WERI-Rb-1 (cell line): ENCODE measurements at regions not wholly inside any gene's neighbourhood (a gene's known extent, or its start where the extent isn't known, plus 50 kb on each side); places are given as distances from the start of the nearest gene placed in this dataset.

Experiments
- DNase-seq: peaks from one replicate; pipeline ENCODE4 v3.0.0-alpha.2; 2020
- H3K27ac ChIP-seq: fragments of 250-450 bp; sonication (Bioruptor Pico); 2 replicates; pipeline ENCODE4 v1.5.1; 2020; ENCODE audit warnings: mild to moderate bottlenecking, moderate library complexity
- H3K27me3 ChIP-seq: fragments of 250-450 bp; sonication (Bioruptor Pico); 2 replicates; pipeline ENCODE4 v1.5.1; 2021; ENCODE audit warnings: mild to moderate bottlenecking, low read depth, moderate library complexity; ENCODE audit not compliant: insufficient read depth, severe bottlenecking
- H3K36me3 ChIP-seq: fragments of 250-450 bp; sonication (Bioruptor Pico); 2 replicates; pipeline ENCODE4 v1.5.1; 2020; ENCODE audit warnings: mild to moderate bottlenecking, moderate library complexity
- H3K4me3 ChIP-seq: 2 replicates; pipeline ENCODE4 v1.5.1; 2011; ENCODE audit warnings: low read depth, mild to moderate bottlenecking, control low read depth, low read length
- H3K9me3 ChIP-seq: fragments of 250-450 bp; sonication (Bioruptor Pico); 2 replicates; pipeline ENCODE4 v1.5.1; 2021; ENCODE audit warnings: mild to moderate bottlenecking, moderate library complexity; ENCODE audit not compliant: severe bottlenecking
- TF ChIP-seq, protein P1 (sequence below): IDR thresholded peaks from 2 replicates; pipeline ENCODE4 v1.5.1; 2011; ENCODE audit warnings: low read depth, mild to moderate bottlenecking, control low read depth, inconsistent platforms, low read length

DNA sequence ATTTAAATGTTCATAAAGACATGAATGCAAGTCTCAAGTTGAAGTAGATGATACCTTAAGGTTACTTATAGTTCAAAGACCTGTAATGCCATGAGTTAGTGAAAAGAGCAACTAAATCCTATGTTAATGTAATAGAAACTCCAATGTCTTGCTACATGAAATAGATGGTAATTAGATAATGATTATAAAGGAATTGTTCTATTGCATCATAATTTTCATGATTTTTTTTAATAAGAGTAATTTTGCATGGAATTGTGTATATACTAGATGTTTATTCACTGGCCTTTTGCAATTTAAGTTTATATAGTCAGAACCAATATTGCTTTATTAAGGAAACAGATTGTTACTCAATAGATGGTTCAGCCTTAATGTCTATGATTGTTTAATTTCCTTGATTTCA lies 115.5 kb upstream of the SYT10 start:
- Histone ChIP-seq H3K27ac (no peak overlapping the region), H3K9me3 (no peaks in the 10 kb centered on the region), H3K36me3 (no peaks in the 10 kb centered on the region), H3K27me3 (no peaks in the 10 kb centered on the region), H3K4me3 (no peak overlapping the region)
- TF ChIP-seq, protein P1, sequence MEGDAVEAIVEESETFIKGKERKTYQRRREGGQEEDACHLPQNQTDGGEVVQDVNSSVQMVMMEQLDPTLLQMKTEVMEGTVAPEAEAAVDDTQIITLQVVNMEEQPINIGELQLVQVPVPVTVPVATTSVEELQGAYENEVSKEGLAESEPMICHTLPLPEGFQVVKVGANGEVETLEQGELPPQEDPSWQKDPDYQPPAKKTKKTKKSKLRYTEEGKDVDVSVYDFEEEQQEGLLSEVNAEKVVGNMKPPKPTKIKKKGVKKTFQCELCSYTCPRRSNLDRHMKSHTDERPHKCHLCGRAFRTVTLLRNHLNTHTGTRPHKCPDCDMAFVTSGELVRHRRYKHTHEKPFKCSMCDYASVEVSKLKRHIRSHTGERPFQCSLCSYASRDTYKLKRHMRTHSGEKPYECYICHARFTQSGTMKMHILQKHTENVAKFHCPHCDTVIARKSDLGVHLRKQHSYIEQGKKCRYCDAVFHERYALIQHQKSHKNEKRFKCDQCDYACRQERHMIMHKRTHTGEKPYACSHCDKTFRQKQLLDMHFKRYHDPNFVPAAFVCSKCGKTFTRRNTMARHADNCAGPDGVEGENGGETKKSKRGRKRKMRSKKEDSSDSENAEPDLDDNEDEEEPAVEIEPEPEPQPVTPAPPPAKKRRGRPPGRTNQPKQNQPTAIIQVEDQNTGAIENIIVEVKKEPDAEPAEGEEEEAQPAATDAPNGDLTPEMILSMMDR = no peak
- no peak for DNase-seq

DNA sequence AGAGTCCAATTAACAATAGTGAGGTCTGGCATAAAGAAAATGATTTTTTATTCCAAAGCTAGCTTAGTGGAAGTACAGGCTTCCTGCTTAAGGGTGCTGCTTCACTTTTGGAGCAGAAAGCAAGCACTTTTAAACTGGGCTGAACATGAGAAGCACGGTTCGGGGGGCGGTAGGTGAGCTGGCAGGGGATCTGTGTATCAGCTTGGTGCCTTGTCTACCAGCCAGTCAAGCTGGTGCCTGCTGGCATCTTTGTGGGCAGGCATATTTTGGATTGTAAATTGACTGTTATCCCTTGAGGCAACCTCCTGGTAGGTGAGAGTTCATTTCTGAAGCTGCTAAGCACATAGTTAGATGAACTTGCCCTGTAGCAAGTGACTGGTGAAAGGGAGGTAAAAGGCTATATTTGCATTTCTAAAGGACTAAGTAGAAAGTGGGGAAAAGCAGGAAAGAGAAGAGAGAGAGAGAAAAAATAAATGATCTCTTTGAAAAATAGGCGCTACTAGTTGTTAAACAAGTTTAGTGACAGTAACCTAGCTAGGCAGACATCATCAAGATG lies 121.1 kb upstream of the SYT10 start:
- Histone ChIP-seq H3K27me3 (no peaks in the 10 kb centered on the region), H3K27ac (no peak overlapping the region), H3K9me3 (no peaks in the 10 kb centered on the region), H3K36me3 (no peaks in the 10 kb centered on the region), H3K4me3 (no peak overlapping the region)
- TF ChIP-seq, protein P1 = no peak
- DNase-seq = no peak

DNA sequence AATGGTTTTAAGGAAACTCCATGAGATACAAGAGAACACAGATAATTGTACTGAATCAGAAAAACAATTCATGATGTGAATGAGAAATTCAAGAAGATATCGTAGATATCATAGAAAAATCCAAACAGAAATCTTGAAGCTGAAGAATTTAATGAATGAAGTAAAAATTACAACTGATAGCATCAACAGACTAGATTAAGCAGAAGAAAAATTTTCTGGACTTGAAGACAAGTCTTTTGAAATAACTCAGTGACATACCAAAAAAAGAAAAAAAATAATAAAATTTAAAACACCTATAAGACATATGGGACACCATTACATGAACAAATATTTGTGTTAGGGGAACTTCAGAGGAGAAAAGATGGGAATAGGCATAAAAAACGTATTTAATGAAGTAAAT lies 122.8 kb upstream of the SYT10 start:
- DNase-seq = no peak
- no peak overlapping the region for H3K4me3 ChIP-seq
- no peaks in the 10 kb centered on the region for H3K36me3 ChIP-seq
- no peaks in the 10 kb centered on the region for H3K27me3 ChIP-seq
- TF ChIP-seq, protein P1 = no peak
- H3K9me3 ChIP-seq = no peaks in the 10 kb centered on the region
- no peak overlapping the region for H3K27ac ChIP-seq

DNA sequence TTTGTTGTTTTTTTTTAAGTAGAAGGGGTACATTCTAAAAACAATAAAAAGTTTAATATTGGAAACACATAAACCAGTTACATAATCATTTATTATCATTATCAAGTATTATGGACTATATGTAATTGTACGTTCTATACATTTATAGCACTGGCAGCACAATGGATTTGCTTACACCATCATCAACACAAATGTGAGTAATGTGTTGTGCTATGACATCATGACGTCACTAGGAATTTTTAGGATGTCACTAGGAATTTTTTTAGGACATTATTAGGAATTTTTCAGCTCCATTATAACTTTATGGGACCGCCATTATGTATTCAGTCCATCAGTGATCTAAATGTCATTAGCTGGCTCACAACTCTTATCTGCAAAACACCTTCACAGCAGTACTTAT lies 126.8 kb upstream of the SYT10 start:
- Histone ChIP-seq H3K4me3 (no peak overlapping the region), H3K27ac (no peak overlapping the region), H3K27me3 (peaks cover 2% of the 10 kb centered on the region), H3K9me3 (no peaks in the 10 kb centered on the region), H3K36me3 (no peaks in the 10 kb centered on the region)
- TF ChIP-seq, protein P1 = no peak
- no peak for DNase-seq

DNA sequence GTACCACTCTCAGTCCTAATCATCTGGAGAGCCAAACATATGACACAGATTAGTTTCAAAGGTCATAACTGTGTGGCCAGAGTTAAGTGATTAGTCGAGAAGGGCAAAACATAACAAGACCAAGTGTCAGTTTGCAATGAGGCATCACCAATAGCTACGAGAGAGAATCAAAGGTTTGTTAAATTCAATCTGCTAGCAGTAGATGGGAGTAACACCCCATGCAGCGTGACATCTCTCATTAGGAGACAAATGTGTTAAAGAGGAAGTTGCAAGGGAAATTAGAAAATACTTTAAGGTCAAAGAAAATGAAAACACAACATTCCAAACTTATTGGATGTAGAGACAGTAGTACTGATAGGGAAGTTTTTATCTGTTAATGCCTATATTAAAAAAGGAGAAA lies 135.7 kb upstream of the SYT10 start:
- Histone ChIP-seq H3K27me3 (peaks cover 18% of the 10 kb centered on the region), H3K27ac (no peak overlapping the region), H3K9me3 (no peaks in the 10 kb centered on the region), H3K36me3 (no peaks in the 10 kb centered on the region), H3K4me3 (no peak overlapping the region)
- DNase-seq = no peak
- TF ChIP-seq, protein P1 = no peak

DNA sequence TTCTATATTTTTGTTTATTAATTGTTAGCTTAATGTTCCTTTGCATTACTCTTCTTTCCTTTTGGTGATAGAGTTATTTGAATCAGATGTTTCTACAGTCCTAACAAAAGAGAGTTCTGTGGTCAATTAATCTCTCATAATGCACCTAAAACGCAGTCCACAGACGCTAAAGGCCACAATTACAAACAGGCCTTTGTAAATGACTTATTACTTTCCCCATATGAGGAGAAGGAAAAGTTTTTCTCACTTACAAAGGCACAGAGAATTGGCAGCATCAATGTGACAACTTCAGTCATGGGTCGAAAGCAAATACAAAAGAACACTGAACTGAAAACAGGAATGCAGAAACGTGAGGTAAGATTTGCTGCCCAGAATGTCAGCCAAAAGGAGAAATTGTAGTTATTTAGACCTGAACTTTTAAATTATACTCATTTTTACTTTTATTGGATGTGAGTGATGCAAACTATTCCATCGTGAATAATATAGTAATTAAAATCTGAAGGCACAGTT lies 142.0 kb upstream of the SYT10 start:
- no peak overlapping the region for H3K4me3 ChIP-seq
- no peaks in the 10 kb centered on the region for H3K9me3 ChIP-seq
- H3K27me3 ChIP-seq = peaks cover 26% of the 10 kb centered on the region
- no peak for DNase-seq
- H3K27ac ChIP-seq = no peak overlapping the region
- H3K36me3 ChIP-seq = no peaks in the 10 kb centered on the region
- TF ChIP-seq, protein P1 = no peak
